ENCODE measurements at regions not wholly inside any gene's neighbourhood (a gene's known extent, or its start where the extent isn't known, plus 50 kb on each side); places are given as distances from the start of the nearest gene placed in this dataset.

DNA sequence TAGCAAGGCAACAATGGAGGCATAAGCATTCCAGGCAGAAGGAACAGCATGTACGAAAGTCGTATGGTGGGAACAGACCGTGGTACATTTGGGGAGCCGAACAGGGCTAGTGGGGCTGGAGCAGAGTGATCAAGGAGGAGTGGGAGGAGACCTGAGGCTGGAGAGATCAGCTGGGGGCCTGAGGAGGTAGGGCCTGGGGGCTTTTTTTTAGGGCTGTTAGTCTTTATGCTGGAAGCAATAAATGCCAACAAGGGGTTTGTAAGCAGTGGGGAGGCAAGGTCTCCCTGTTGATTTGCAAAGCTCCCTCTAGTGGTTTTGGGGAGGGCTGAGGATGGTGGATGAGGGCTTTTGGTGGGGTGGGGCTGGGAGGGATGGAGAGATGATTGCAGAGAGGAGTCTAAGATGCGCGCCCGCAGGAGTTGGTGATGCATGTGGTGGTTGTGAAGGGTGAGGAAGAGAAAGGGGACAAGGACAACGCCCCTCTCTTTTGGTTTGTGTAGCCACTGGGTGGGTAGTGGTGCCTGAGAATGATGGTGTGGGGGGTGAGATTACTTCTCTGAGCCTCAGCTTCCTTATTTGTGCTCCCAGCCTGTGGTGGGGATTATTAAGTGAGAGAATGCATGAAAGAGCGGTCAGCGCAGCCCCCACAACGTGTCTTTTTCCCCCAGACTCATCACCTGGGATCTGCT is 74.1 kb upstream of the TOX2 start:
- no peak overlapping the region for H3K4me3 ChIP-seq (ENCODE audit: low read depth, poor library complexity, severe bottlenecking)
- DNase-seq (ENCODE audit: low spot score in 2 of 2) = peak in 1 of 2 donors; percentile 50
- 61 to 71% methylated on average over 11 of the region's 11 CpGs for WGBS, 2 donors
- TF ChIP-seq, protein P1, sequence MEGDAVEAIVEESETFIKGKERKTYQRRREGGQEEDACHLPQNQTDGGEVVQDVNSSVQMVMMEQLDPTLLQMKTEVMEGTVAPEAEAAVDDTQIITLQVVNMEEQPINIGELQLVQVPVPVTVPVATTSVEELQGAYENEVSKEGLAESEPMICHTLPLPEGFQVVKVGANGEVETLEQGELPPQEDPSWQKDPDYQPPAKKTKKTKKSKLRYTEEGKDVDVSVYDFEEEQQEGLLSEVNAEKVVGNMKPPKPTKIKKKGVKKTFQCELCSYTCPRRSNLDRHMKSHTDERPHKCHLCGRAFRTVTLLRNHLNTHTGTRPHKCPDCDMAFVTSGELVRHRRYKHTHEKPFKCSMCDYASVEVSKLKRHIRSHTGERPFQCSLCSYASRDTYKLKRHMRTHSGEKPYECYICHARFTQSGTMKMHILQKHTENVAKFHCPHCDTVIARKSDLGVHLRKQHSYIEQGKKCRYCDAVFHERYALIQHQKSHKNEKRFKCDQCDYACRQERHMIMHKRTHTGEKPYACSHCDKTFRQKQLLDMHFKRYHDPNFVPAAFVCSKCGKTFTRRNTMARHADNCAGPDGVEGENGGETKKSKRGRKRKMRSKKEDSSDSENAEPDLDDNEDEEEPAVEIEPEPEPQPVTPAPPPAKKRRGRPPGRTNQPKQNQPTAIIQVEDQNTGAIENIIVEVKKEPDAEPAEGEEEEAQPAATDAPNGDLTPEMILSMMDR (IDR thresholded peaks at IDR 0.05) = no peak
- no peak for TF ChIP-seq POLR2A (IDR thresholded peaks at IDR 0.05)
- intact Hi-C loops (cut with DNase I; ENCODE audit: low total_unique reads) = no loop called here

DNA sequence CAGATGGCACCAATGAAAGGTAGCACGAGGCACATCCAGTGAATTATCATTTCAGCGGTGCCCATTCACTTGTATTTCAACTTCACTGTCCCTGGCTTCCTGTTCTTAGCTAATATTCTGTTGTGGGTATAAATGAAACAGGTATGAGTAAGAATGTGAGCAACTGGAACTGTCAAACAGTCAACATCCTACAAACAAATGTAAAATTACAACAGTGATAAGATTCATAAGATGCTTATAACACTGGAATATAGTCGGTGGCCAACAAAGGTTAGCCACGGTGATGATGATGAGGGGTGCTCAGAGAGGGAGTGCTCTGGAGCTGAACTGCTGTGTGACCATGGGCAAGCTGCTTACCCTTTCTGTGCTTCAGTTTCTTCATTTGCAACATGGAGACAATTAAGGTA is 74.9 kb upstream of the TOX2 start:
- TF ChIP-seq, protein P1 (IDR thresholded peaks at IDR 0.05) = no peak
- TF ChIP-seq POLR2A (IDR thresholded peaks at IDR 0.05) = no peak
- no peak overlapping the region for H3K4me3 ChIP-seq (ENCODE audit: low read depth, poor library complexity, severe bottlenecking)
- 83% methylated on average over 4 of the region's 4 CpGs for WGBS, 2 donors
- no peak for DNase-seq (ENCODE audit: low spot score in 2 of 2)
- intact Hi-C loops (cut with DNase I; ENCODE audit: low total_unique reads) = no loop called here

DNA sequence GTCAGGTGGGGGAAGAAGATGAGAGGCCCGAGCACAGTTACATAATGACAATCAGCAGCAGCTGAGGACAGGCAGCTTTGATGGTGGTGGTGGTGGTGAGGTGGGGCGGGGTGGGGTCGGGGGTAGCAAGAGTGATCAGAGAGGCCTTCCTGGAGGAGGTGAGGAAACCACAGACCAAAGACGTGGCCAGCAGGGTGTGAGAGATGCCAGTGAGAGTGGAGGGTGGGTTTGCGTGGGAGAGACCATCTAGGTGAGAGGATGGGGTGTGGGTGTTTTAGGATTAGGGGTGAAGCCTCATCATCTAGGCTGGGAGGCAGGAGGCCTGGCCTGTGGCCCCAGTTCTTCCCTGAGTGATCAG is 76.0 kb upstream of the TOX2 start:
- no peak overlapping the region for H3K4me3 ChIP-seq (ENCODE audit: low read depth, poor library complexity, severe bottlenecking)
- intact Hi-C loops (cut with DNase I; ENCODE audit: low total_unique reads) = no loop called here
- 69 to 70% methylated on average over 5 of the region's 5 CpGs for WGBS, 2 donors
- DNase-seq (ENCODE audit: low spot score in 2 of 2) = peak in 1 of 2 donors; percentile 46
- TF ChIP-seq POLR2A (IDR thresholded peaks at IDR 0.05) = no peak
- TF ChIP-seq, protein P1 (IDR thresholded peaks at IDR 0.05) = no peak

DNA sequence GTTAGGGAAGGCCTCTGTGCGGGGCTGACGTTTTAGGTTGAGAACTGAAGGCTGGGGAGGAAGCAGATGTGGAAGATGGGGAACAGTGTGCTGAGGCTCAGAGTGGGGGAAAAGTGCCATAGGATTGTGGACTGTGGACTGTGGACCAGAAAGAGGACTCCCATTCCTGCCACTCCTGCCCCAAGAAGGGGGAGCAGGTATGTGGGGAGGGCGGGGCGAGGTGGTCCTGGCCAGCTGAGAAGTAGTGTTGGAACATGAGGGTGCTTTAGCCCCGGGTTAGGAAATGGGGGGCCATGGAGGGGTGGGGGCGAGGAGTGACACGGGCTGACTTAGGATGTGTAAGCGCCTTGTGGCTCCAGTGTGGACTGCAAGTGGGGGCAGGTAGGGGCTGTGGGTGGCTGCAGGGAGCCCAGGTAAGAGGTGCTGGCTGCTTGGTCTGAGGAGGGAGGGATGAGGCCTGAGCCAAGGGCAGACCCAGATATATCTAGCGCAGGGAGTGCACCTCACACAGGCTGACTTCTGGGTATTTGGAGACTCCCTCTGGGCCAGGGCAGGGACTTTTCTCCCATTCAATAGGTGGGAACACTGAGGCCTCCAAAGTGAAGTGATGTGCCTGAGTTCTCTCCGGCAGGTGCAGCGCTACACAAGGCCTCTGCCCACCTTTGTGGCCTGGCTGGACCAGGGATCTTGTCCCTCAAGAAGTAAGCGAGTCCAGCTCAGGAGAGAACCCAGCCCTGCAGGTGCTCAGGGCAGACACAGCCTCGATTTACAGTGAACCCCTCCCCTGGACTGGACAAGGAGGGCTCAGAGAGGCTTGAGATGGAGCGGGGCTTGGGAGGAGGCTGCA is 76.6 kb upstream of the TOX2 start:
- H3K4me3 ChIP-seq (ENCODE audit: low read depth, poor library complexity, severe bottlenecking) = no peak overlapping the region
- peak in 1 of 2 donors; percentile 76 for DNase-seq (ENCODE audit: low spot score in 2 of 2)
- TF ChIP-seq POLR2A (IDR thresholded peaks at IDR 0.05) = no peak
- TF ChIP-seq, protein P1 (IDR thresholded peaks at IDR 0.05) = peak in 1 of 3 donors; percentile 15
- intact Hi-C loops (cut with DNase I; ENCODE audit: low total_unique reads) = no loop called here
- WGBS, 2 donors = 79 to 80% methylated on average over 14 of the region's 14 CpGs

DNA sequence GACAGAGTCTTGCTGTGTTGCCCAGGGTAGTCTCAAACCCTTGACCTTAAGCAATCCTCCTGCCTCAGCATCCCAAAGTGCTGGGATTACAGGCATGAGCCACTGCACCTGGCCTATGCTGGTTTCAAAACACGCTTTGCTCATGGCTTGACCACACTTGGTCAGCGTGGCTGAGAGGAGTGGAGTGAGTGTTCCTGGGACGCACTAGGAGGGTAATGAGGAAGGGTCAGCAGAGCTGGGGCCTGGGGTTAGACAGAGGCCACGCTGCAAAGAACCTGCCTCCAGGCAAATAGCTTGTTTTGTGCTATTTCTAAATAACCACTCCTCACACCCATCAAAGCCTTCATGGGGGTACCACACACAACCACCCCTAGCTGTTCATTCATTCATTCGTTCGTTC is 77.9 kb upstream of the TOX2 start:
- intact Hi-C loops (cut with DNase I; ENCODE audit: low total_unique reads) = no loop called here
- TF ChIP-seq, protein P1 (IDR thresholded peaks at IDR 0.05) = no peak
- no peak for TF ChIP-seq POLR2A (IDR thresholded peaks at IDR 0.05)
- peak in 1 of 2 donors; percentile 58 for DNase-seq (ENCODE audit: low spot score in 2 of 2)
- 77 to 86% methylated on average over 6 of the region's 6 CpGs for WGBS, 2 donors
- no peak overlapping the region for H3K4me3 ChIP-seq (ENCODE audit: low read depth, poor library complexity, severe bottlenecking)
